Activated CD8-positive, alpha-beta T cell treated with anti-CD3 and anti-CD28 coated beads for 36 hours (primary cell): ENCODE measurements at regions not wholly inside any gene's neighbourhood (a gene's known extent, or its start where the extent isn't known, plus 50 kb on each side); places are given as distances from the start of the nearest gene placed in this dataset.

ENCODE experiments used
- ATAC-seq: fragments of 200-7000 bp; cut with Tn5 transposase; one replicate; pipeline ENCODE4 v1.10.0; 2021; ENCODE audit warnings: mild to moderate bottlenecking, moderate library complexity
- CTCF ChIA-PET: fragments of 350-600 bp; sonication (Branson Sonifier 250); formaldehyde crosslinking; loops from one replicate; lab custom pipeline; 2021; ENCODE audit warnings: antibody characterized with exemption; lab: Charles Lee
- POLR2A ChIA-PET: fragments of 350-600 bp; sonication (Branson Sonifier 250); formaldehyde crosslinking; loops from one replicate; lab custom pipeline; 2021; ENCODE audit warnings: antibody characterized with exemption; lab: Charles Lee
- DNase-seq: peaks from one replicate; pipeline ENCODE4 v3.0.0-alpha.2; 2020
- H3K27ac Mint-ChIP-seq: one replicate; pipeline ENCODE4 v1.8.0; 2021; ENCODE audit warnings: mild to moderate bottlenecking, mixed read lengths
- H3K27me3 Mint-ChIP-seq: one replicate; pipeline ENCODE4 v1.8.0; 2021; ENCODE audit warnings: mixed read lengths
- H3K36me3 Mint-ChIP-seq: one replicate; pipeline ENCODE4 v1.8.0; 2021; ENCODE audit warnings: low read depth, mixed read lengths
- H3K4me1 Mint-ChIP-seq: one replicate; pipeline ENCODE4 v1.8.0; 2021; ENCODE audit warnings: low read depth, mixed read lengths
- H3K4me3 Mint-ChIP-seq: one replicate; pipeline ENCODE4 v1.8.0; 2021; ENCODE audit warnings: mild to moderate bottlenecking, moderate library complexity, mixed read lengths
- H3K9me3 Mint-ChIP-seq: one replicate; pipeline ENCODE4 v1.8.0; 2021; ENCODE audit warnings: mixed read lengths
- intact Hi-C: fragments of 100-400 bp; cut with micrococcal nuclease; formaldehyde crosslinking; loops from one replicate; pipeline ENCODE4 v1.10.0; 2022
- TF ChIP-seq, protein P1 (sequence below): fragments of 200-600 bp; IDR thresholded peaks from one replicate; pipeline ENCODE4 v1.8.0; 2022; ENCODE audit warnings: antibody characterized with exemption, mild to moderate bottlenecking

- Mint-ChIP-seq H3K27me3 (no peaks in the 10 kb centered on the region), H3K27ac (no peak overlapping the region), H3K4me1 (no peaks in the 10 kb centered on the region), H3K4me3 (no peak overlapping the region), H3K36me3 (no peaks in the 10 kb centered on the region), H3K9me3 (peaks cover 9% of the 10 kb centered on the region)
- POLR2A ChIA-PET: no interaction called here
- CTCF ChIA-PET: no interaction called here
- intact Hi-C loops: no loop called here
- TF ChIP-seq, protein P1, sequence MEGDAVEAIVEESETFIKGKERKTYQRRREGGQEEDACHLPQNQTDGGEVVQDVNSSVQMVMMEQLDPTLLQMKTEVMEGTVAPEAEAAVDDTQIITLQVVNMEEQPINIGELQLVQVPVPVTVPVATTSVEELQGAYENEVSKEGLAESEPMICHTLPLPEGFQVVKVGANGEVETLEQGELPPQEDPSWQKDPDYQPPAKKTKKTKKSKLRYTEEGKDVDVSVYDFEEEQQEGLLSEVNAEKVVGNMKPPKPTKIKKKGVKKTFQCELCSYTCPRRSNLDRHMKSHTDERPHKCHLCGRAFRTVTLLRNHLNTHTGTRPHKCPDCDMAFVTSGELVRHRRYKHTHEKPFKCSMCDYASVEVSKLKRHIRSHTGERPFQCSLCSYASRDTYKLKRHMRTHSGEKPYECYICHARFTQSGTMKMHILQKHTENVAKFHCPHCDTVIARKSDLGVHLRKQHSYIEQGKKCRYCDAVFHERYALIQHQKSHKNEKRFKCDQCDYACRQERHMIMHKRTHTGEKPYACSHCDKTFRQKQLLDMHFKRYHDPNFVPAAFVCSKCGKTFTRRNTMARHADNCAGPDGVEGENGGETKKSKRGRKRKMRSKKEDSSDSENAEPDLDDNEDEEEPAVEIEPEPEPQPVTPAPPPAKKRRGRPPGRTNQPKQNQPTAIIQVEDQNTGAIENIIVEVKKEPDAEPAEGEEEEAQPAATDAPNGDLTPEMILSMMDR: no peak
- no peak for ATAC-seq
- DNase-seq: no peak
Observed at GRCh38 chr4:136124251-136124745, 1408.0 kb downstream of the PCDH18 start.

DNA sequence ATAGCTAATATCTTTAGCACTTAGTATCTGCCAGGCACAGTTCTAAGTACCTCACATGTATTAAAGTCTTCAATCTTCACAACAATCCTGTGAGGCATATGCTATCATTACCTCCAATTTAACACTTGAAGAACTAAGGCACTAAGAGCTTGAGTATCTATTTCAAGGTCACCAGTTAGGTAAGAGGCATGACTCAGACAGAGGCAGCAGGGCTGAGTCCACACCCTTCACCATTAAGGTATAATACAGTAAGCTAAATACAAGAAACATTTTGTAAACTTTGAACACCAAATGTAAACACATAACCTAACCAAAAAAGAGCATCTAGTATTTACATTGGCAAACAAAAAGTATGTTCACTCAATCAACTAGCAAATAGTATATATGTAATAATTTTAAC lies 1410.9 kb downstream of the PCDH18 start:
- POLR2A ChIA-PET: no interaction called here
- TF ChIP-seq, protein P1: no peak
- CTCF ChIA-PET: no interaction called here
- H3K4me3 Mint-ChIP-seq: no peak overlapping the region
- H3K27me3 Mint-ChIP-seq: no peaks in the 10 kb centered on the region
- DNase-seq (no peak), ATAC-seq (no peak)
- H3K9me3 Mint-ChIP-seq: peaks cover 5% of the 10 kb centered on the region
- intact Hi-C loops: no loop called here
- no peaks in the 10 kb centered on the region for H3K36me3 Mint-ChIP-seq
- H3K27ac Mint-ChIP-seq: no peak overlapping the region
- H3K4me1 Mint-ChIP-seq: no peaks in the 10 kb centered on the region

- no peaks in the 10 kb centered on the region for H3K4me1 Mint-ChIP-seq
- TF ChIP-seq, protein P1: no peak
- POLR2A ChIA-PET: no interaction called here
- H3K4me3 Mint-ChIP-seq: no peak overlapping the region
- intact Hi-C loops: no loop called here
- no peaks in the 10 kb centered on the region for H3K36me3 Mint-ChIP-seq
- no peaks in the 10 kb centered on the region for H3K27me3 Mint-ChIP-seq
- H3K9me3 Mint-ChIP-seq: no peaks in the 10 kb centered on the region
- no peak overlapping the region for H3K27ac Mint-ChIP-seq
- ATAC-seq (no peak), DNase-seq (no peak)
- CTCF ChIA-PET: no interaction called here
Observed at GRCh38 chr4:136113921-136114320, 1418.4 kb downstream of the PCDH18 start.

DNA sequence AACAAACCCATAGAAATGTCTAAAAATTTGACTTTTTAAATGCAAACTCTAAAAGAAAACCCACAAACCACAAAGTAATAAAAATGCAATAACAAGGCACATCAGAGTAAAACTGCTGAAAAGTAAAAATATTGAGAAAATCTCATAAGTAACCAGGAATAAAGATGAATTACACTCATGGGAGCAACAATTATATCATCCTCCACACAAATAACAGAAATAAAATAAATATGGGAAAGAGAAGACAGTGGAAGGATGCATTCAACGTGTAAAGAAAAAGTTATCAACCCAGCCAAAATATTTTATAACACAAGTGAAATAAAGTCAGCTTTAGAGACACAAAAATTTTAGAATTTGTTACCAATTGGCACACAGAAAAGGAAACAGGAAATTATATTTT lies 1420.2 kb downstream of the PCDH18 start:
- no peaks in the 10 kb centered on the region for H3K36me3 Mint-ChIP-seq
- intact Hi-C loops: no loop called here
- POLR2A ChIA-PET: no interaction called here
- ATAC-seq: no peak
- CTCF ChIA-PET: no interaction called here
- TF ChIP-seq, protein P1: no peak
- no peaks in the 10 kb centered on the region for H3K4me1 Mint-ChIP-seq
- no peak for DNase-seq
- H3K27me3 Mint-ChIP-seq: no peaks in the 10 kb centered on the region
- H3K9me3 Mint-ChIP-seq: no peaks in the 10 kb centered on the region
- no peak overlapping the region for H3K4me3 Mint-ChIP-seq
- H3K27ac Mint-ChIP-seq: no peak overlapping the region

GRCh38 chr4:136106753-136107152 lies 1425.5 kb downstream of the PCDH18 start:
- intact Hi-C loops: no loop called here
- Mint-ChIP-seq H3K9me3 (no peaks in the 10 kb centered on the region), H3K4me3 (no peak overlapping the region), H3K27ac (no peak overlapping the region), H3K36me3 (no peaks in the 10 kb centered on the region), H3K4me1 (no peaks in the 10 kb centered on the region), H3K27me3 (no peaks in the 10 kb centered on the region)
- ChIA-PET CTCF (no interaction called here), POLR2A (no interaction called here)
- TF ChIP-seq, protein P1: no peak
- DNase-seq (no peak), ATAC-seq (no peak)
